Common myeloid progenitor, CD34-positive (primary cell): ENCODE measurements at regions not wholly inside any gene's neighbourhood (a gene's known extent, or its start where the extent isn't known, plus 50 kb on each side); places are given as distances from the start of the nearest gene placed in this dataset.
"Not testable (repeated sequence)": the region's sequence is repeated elsewhere in the genome, so short reads cannot be mapped to it uniquely, and the experiment has no call there.

ENCODE experiments used
- CTCF ChIA-PET: fragments of 350-600 bp; sonication (Branson Sonifier 250); formaldehyde crosslinking; loops from one replicate; lab custom pipeline; 2021; ENCODE audit warnings: antibody characterized with exemption; lab: Charles Lee
- POLR2A ChIA-PET: fragments of 350-600 bp; sonication (Branson Sonifier 250); formaldehyde crosslinking; loops from one replicate; lab custom pipeline; 2021; ENCODE audit warnings: antibody characterized with exemption; lab: Charles Lee
- DNase-seq, 3 donors: peaks; one replicate each; pipeline versions ENCODE4 v3.0.0 to v3.0.0-alpha.2; 2013
- H3K27ac ChIP-seq, 2 experiments: 1 replicate in 1 of 2; 2 replicates in 1 of 2; pipeline ENCODE4 v1.7.0; 2013; ENCODE audit warnings: inconsistent platforms in 2 of 2, low read length in 2 of 2, mild to moderate bottlenecking in 2 of 2, low read depth in 1 of 2, moderate library complexity in 1 of 2; ENCODE audit not compliant: severe bottlenecking in 2 of 2, insufficient read depth in 1 of 2, poor library complexity in 1 of 2
- H3K27me3 ChIP-seq, 5 experiments: replicated peaks in 2 of 5; 1 replicate in 3 of 5; 2 replicates in 2 of 5; pipeline versions ENCODE4 v1.6.1 to v1.7.0; 2013; ENCODE audit warnings: low read length in 4 of 5, mild to moderate bottlenecking in 2 of 5, moderate library complexity in 2 of 5, inconsistent platforms in 1 of 5; ENCODE audit not compliant: insufficient read depth in 5 of 5, control insufficient read depth in 4 of 5
- H3K36me3 ChIP-seq, 4 experiments: 1 replicate in 2 of 4; 2 replicates in 2 of 4; pipeline versions ENCODE4 v1.6.1 to v1.7.0; 2013; ENCODE audit warnings: low read length in 3 of 4, control low read depth in 1 of 4, mild to moderate bottlenecking in 1 of 4; ENCODE audit not compliant: control insufficient read depth in 4 of 4, insufficient read depth in 4 of 4
- H3K4me1 ChIP-seq, 4 experiments: 1 replicate in 3 of 4; 2 replicates in 1 of 4; pipeline versions ENCODE4 v1.6.1 to v1.7.1; 2013; ENCODE audit warnings: low read length in 3 of 4, mild to moderate bottlenecking in 3 of 4, control low read depth in 1 of 4, inconsistent platforms in 1 of 4, moderate library complexity in 1 of 4; ENCODE audit not compliant: control insufficient read depth in 4 of 4, insufficient read depth in 4 of 4; ENCODE audit errors: control extremely low read depth in 1 of 4
- H3K4me3 ChIP-seq, 7 experiments: 1 replicate in 4 of 7; 2 replicates in 3 of 7; pipeline versions ENCODE4 v1.5.1 to v1.7.0; 2013; ENCODE audit warnings: mild to moderate bottlenecking in 7 of 7, low read length in 6 of 7, moderate library complexity in 6 of 7, inconsistent platforms in 2 of 7, low read depth in 2 of 7, control low read depth in 1 of 7; ENCODE audit not compliant: insufficient read depth in 4 of 7, control insufficient read depth in 1 of 7; ENCODE audit errors: extremely low read depth in 1 of 7
- H3K9me3 ChIP-seq, 5 experiments: 1 replicate in 4 of 5; 2 replicates in 1 of 5; pipeline versions ENCODE4 v1.6.1 to v1.7.1; 2013; ENCODE audit warnings: low read length in 4 of 5, mild to moderate bottlenecking in 2 of 5, inconsistent platforms in 1 of 5, low read depth in 1 of 5, moderate library complexity in 1 of 5; ENCODE audit not compliant: control insufficient read depth in 4 of 5, insufficient read depth in 2 of 5; ENCODE audit errors: control extremely low read depth in 1 of 5
- WGBS: methylation state at CpG from one replicate; pipeline ENCODE4 v1.1.5; 2013; ENCODE audit not compliant: insufficient coverage; 5-methylcytosine and 5-hydroxymethylcytosine counted together

DNA sequence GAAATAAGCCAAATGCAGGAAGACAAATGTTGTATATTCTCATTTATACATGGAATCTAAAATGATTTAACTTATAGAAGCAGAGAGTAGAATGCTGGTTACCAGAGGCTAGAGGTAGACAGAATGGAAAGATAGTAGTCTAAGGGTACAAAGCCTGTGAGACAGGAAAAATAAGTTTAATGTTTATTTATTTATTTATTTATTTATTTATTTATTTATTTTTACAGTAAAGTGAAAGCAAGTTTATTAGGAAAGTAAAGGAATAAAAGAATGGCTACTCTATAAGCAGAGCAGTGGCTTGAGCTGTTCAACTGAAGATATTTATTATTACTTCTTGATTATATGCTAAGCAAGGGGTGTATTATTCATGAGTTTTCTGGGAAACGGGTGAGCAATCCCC lies 203.2 kb downstream of the LAS1L start:
- ChIA-PET CTCF (no interaction called here), POLR2A (no interaction called here)
- H3K9me3 ChIP-seq = peaks cover 0 to 3% (median 2%) of the 10 kb centered on the region in 5 experiments
- no peak overlapping the region for H3K4me3 ChIP-seq
- H3K36me3 ChIP-seq = no peaks in the 10 kb centered on the region
- H3K27ac ChIP-seq = no peak overlapping the region
- H3K27me3 ChIP-seq = peaks cover 0 to under 1% (median 0%) of the 10 kb centered on the region in 5 experiments
- WGBS = no CpG with 5 or more reads among the region's 1 CpG
- no peak for DNase-seq
- no peaks in the 10 kb centered on the region for H3K4me1 ChIP-seq

GRCh38 chrX:65300104-65300809 lies 234.3 kb downstream of the LAS1L start:
- WGBS = 37% methylated on average over 5 of the region's 7 CpGs
- H3K27me3 ChIP-seq = no peaks in the 10 kb centered on the region
- H3K9me3 ChIP-seq = peaks cover 0 to 9% (median 5%) of the 10 kb centered on the region in 5 experiments
- H3K4me1 ChIP-seq = no peaks in the 10 kb centered on the region
- no peak overlapping the region for H3K4me3 ChIP-seq
- DNase-seq = no peak
- no peak overlapping the region for H3K27ac ChIP-seq
- H3K36me3 ChIP-seq = no peaks in the 10 kb centered on the region
- ChIA-PET POLR2A (no interaction called here), CTCF (no interaction called here)

DNA sequence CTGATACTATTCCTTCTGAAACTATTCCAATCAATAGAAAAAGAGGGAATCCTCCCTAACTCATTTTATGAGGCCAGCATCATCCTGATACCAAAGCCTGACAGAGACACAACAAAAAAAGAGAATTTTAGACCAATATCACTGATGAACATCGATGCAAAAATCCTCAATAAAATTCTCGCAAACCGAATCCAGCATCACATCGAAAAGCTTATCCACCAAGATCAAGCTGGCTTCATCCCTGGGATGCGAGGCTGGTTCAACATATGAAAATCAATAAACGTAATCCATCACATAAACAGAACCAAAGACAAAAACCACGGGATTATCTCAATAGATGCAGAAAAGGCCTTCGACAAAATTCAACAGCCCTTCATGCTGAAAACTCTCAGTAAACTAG lies 251.7 kb downstream of the LAS1L start:
- H3K36me3 ChIP-seq, H3K4me3 ChIP-seq, H3K9me3 ChIP-seq, H3K27ac ChIP-seq, CTCF ChIA-PET, POLR2A ChIA-PET, H3K4me1 ChIP-seq, DNase-seq, H3K27me3 ChIP-seq: not testable (repeated sequence)
- WGBS = 94% methylated on average over 4 of the region's 8 CpGs

GRCh38 chrX:65273152-65273551 lies 261.4 kb downstream of the LAS1L start:
- Histone ChIP-seq H3K9me3 (peaks cover 2 to 30% (median 10%) of the 10 kb centered on the region in 5 experiments), H3K36me3 (no peaks in the 10 kb centered on the region), H3K27me3 (no peaks in the 10 kb centered on the region), H3K4me1 (no peaks in the 10 kb centered on the region), H3K27ac (no peak overlapping the region), H3K4me3 (no peak overlapping the region)
- POLR2A ChIA-PET = no interaction called here
- no peak for DNase-seq
- CTCF ChIA-PET = no interaction called here

- no CpG with 5 or more reads among the region's 2 CpGs for WGBS
- POLR2A ChIA-PET = interaction anchor here (0.5 kb wide), 1 partner anchor 799 kb away, joined by 3 read pairs; no protein-coding TSS in a partner anchor
- CTCF ChIA-PET = no interaction called here
Observed at GRCh38 chrX:65266482-65266881, 268.1 kb downstream of the LAS1L start.

GRCh38 chrX:65253817-65254216 lies 277.6 kb upstream of the ZC4H2 start:
- 89% methylated on average over 6 of the region's 6 CpGs for WGBS
- ChIA-PET POLR2A (no interaction called here), CTCF (no interaction called here)
- Histone ChIP-seq H3K27me3 (no peaks in the 10 kb centered on the region), H3K4me1 (no peaks in the 10 kb centered on the region), H3K27ac (no peak overlapping the region), H3K36me3 (no peaks in the 10 kb centered on the region), H3K4me3 (no peak overlapping the region), H3K9me3 (peaks cover 2 to 17% (median 5%) of the 10 kb centered on the region in 5 experiments)
- DNase-seq = no peak

More at GRCh38 chrX:65266482-65266881, 268.1 kb downstream of the LAS1L start:
- Histone ChIP-seq H3K4me1 (no peaks in the 10 kb centered on the region), H3K36me3 (no peaks in the 10 kb centered on the region), H3K9me3 (peaks cover 0 to 7% (median 1%) of the 10 kb centered on the region in 5 experiments), H3K27ac (no peak overlapping the region), H3K4me3 (no peak overlapping the region), H3K27me3 (no peaks in the 10 kb centered on the region)
- no peak for DNase-seq

DNA sequence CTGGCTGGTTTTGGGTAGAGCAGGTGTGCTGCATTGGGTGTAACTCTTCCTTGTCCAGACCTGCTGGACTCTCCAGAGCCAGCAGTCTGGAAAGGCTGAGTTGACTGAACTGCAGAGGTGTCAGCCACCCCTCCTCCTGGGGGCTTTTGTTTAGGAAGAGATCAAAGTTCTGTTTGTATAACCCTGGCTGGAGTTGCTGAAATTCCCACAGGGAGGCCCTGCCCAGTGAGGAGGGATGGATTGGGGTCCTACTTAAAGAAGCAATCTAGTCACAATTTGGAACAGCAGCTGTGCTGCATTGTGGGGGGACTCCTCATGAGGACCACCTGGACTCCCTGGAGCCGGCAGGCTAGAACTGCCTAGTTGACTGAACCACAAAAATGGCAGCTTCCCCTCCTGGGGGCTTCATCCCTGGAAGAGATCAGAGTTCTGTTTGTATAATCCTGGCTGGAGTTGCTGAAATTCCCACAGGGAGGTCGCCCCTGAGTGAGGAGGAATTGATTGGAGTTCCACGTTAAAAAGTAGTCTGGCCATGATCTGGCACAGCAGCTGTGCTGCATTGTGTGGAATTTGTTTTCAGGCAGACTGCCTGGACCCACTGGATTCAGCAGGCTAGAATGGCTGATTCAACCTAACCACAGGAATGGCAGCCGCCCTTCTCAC lies 264.9 kb upstream of the ZC4H2 start:
- Histone ChIP-seq H3K9me3 (peaks cover 1 to 11% (median 5%) of the 10 kb centered on the region in 5 experiments), H3K4me3 (no peak overlapping the region), H3K36me3 (no peaks in the 10 kb centered on the region), H3K27me3 (no peaks in the 10 kb centered on the region), H3K27ac (no peak overlapping the region), H3K4me1 (no peaks in the 10 kb centered on the region)
- CTCF ChIA-PET = no interaction called here
- POLR2A ChIA-PET = no interaction called here
- no peak for DNase-seq
- WGBS = 94% methylated on average over 3 of the region's 4 CpGs
